SK-N-SH (cell line): ENCODE measurements at regions not wholly inside any gene's neighbourhood (a gene's known extent, or its start where the extent isn't known, plus 50 kb on each side); places are given as distances from the start of the nearest gene placed in this dataset.

Experiments used
- CTCF ChIA-PET: fragments of 300-600, 350-600 bp; formaldehyde crosslinking; extraction: SDS; loops from one replicate; lab custom pipeline; 2021; lab: Yijun Ruan, JAX
- POLR2A ChIA-PET: fragments of 350-600 bp; sonication (Branson Sonifier 250); formaldehyde crosslinking; extraction: SDS; loops from one replicate; lab custom pipeline; 2020; ENCODE audit warnings: antibody characterized with exemption, inconsistent platforms; lab: Yijun Ruan, JAX
- DNase-seq: peaks from one replicate; pipeline ENCODE4 v3.0.0; 2012
- H2AFZ ChIP-seq: fragments of 200-600 bp; sonication (generic); 2 replicates; pipeline ENCODE4 v1.8.1; 2016; ENCODE audit warnings: antibody characterized with exemption, mild to moderate bottlenecking, low read depth
- H3F3A ChIP-seq: fragments of 200-600 bp; sonication (generic); replicated peaks from 2 replicates; pipeline ENCODE3; 2016; ENCODE audit warnings: antibody characterized with exemption, mild to moderate bottlenecking; ENCODE audit not compliant: insufficient read depth
- H3K27ac ChIP-seq, 2 experiments: fragments of 200-500 bp in 1 of 2; fragments of 200-600 bp in 1 of 2; sonication (Bioruptor generic) in 1 of 2; sonication (generic), shearing (Covaris generic) in 1 of 2; 2 replicates each; pipeline versions ENCODE4 v1.5.1 to v1.6.1; 2014 to 2016; ENCODE audit warnings: low read depth in 2 of 2, inconsistent platforms in 1 of 2, low read length in 1 of 2, mild to moderate bottlenecking in 1 of 2, mixed read lengths in 1 of 2
- H3K27me3 ChIP-seq: fragments of 200-600 bp; sonication (generic), shearing (Covaris generic); 2 replicates; pipeline ENCODE4 v1.6.1; 2016; ENCODE audit warnings: mixed run types; ENCODE audit not compliant: insufficient read depth
- H3K36me3 ChIP-seq, 2 experiments: fragments of 200-500 bp in 1 of 2; fragments of 200-600 bp in 1 of 2; sonication (Bioruptor generic) in 1 of 2; sonication (generic) in 1 of 2; replicated peaks in 1 of 2; 2 replicates each; pipeline versions ENCODE3 to v1.5.1; 2014 to 2016; ENCODE audit warnings: low read length in 1 of 2, mild to moderate bottlenecking in 1 of 2; ENCODE audit not compliant: insufficient read depth in 2 of 2, control insufficient read depth in 1 of 2
- H3K4me1 ChIP-seq, 2 experiments: fragments of 200-500 bp in 1 of 2; fragments of 200-600 bp in 1 of 2; sonication (Bioruptor generic) in 1 of 2; sonication (generic), shearing (Covaris generic) in 1 of 2; 2 replicates each; pipeline versions ENCODE4 v1.5.1 to v1.6.1; 2014 to 2016; ENCODE audit warnings: low read depth in 1 of 2, low read length in 1 of 2, mixed run types in 1 of 2; ENCODE audit not compliant: insufficient read depth in 2 of 2, control insufficient read depth in 1 of 2
- H3K4me2 ChIP-seq: fragments of 200-600 bp; sonication (generic), shearing (Covaris generic); 2 replicates; pipeline ENCODE4 v1.6.1; 2017; ENCODE audit warnings: mixed run types
- H3K4me3 ChIP-seq, 2 experiments: fragments of 200-500 bp in 1 of 2; fragments of 200-600 bp in 1 of 2; sonication (Bioruptor generic) in 1 of 2; sonication (generic), shearing (Covaris generic) in 1 of 2; 2 replicates each; pipeline versions ENCODE4 v1.5.1 to v1.8.1; 2014 to 2016; ENCODE audit warnings: low read depth in 2 of 2, inconsistent platforms in 1 of 2, low read length in 1 of 2, mild to moderate bottlenecking in 1 of 2, mixed read lengths in 1 of 2, moderate library complexity in 1 of 2
- H3K79me2 ChIP-seq: fragments of 200-600 bp; sonication (generic); 2 replicates; pipeline ENCODE4 v1.8.1; 2017; ENCODE audit warnings: mild to moderate bottlenecking; ENCODE audit not compliant: insufficient read depth
- H3K9ac ChIP-seq: fragments of 200-600 bp; sonication (generic); 2 replicates; pipeline ENCODE4 v1.6.1; 2017; ENCODE audit warnings: mixed run types
- H3K9me2 ChIP-seq: fragments of 200-600 bp; sonication (generic); 2 replicates; pipeline ENCODE4 v1.6.1; 2017; ENCODE audit warnings: mixed run types
- H3K9me3 ChIP-seq: fragments of 200-600 bp; sonication (generic); 2 replicates; pipeline ENCODE4 v1.6.1; 2017; ENCODE audit warnings: mixed run types, mild to moderate bottlenecking, moderate library complexity
- H4K20me1 ChIP-seq: fragments of 200-600 bp; sonication (generic); 2 replicates; pipeline ENCODE4 v1.6.1; 2017; ENCODE audit warnings: mild to moderate bottlenecking, mixed run types; ENCODE audit not compliant: insufficient read depth
- EZH2phosphoT487 ChIP-seq: fragments of 200-600 bp; sonication (generic); IDR thresholded peaks from 2 replicates; pipeline ENCODE4 v1.6.1; 2017; ENCODE audit warnings: low read depth, mixed run types, mild to moderate bottlenecking, antibody characterized with exemption, moderate library complexity, borderline replicate concordance
- FOXJ3 ChIP-seq: sonication (generic); formaldehyde crosslinking; IDR thresholded peaks from 2 replicates; pipeline ENCODE4 v1.5.1; 2020; ENCODE audit warnings: mild to moderate bottlenecking, missing genetic modification reagents
- MXI1 ChIP-seq: IDR thresholded peaks from 2 replicates; pipeline ENCODE4 v1.6.1; 2012; ENCODE audit warnings: mild to moderate bottlenecking, low read depth, low read length, improper control_type of control experiment
- NFIC ChIP-seq: IDR thresholded peaks from 2 replicates; pipeline ENCODE4 v1.4.0; 2012; ENCODE audit warnings: borderline replicate concordance
- POLR2AphosphoS5 ChIP-seq: IDR thresholded peaks from 2 replicates; pipeline ENCODE4 v1.6.1; 2012; ENCODE audit warnings: low read depth, low read length
- RCOR1 ChIP-seq: fragments of 150-350 bp; IDR thresholded peaks from 2 replicates; pipeline ENCODE4 v1.6.1; 2017; ENCODE audit warnings: antibody characterized with exemption, low read length
- RFX5 ChIP-seq: IDR thresholded peaks from 2 replicates; pipeline ENCODE4 v1.6.1; 2012; ENCODE audit warnings: mild to moderate bottlenecking, improper control_type of control experiment, low read length
- RXRA ChIP-seq: IDR thresholded peaks from 2 replicates; pipeline ENCODE4 v1.4.0; 2012; ENCODE audit warnings: low read depth, mild to moderate bottlenecking, borderline replicate concordance
- TAF1 ChIP-seq: IDR thresholded peaks from 2 replicates; pipeline ENCODE4 v1.6.1; 2012; ENCODE audit warnings: low read depth, mild to moderate bottlenecking, low read length, moderate library complexity, borderline replicate concordance
- TEAD4 ChIP-seq: IDR thresholded peaks from 2 replicates; pipeline ENCODE4 v1.4.0; 2012; ENCODE audit warnings: mild to moderate bottlenecking, borderline replicate concordance; ENCODE audit not compliant: insufficient read depth
- YY1 ChIP-seq: IDR thresholded peaks from 2 replicates; pipeline ENCODE4 v1.4.0; 2012; ENCODE audit warnings: low read depth, mild to moderate bottlenecking
- WGBS: methylation state at CpG from one replicate; pipeline ENCODE4 v1.1.6; 2017; ENCODE audit warnings: low lambda C conversion rate; 5-methylcytosine and 5-hydroxymethylcytosine counted together
- TF ChIP-seq, protein P1 (sequence below): IDR thresholded peaks from 2 replicates; pipeline ENCODE4 v1.4.0; 2012; ENCODE audit warnings: low read depth, borderline replicate concordance
- TF ChIP-seq, protein P2 (sequence below): IDR thresholded peaks from 2 replicates; pipeline ENCODE4 v1.4.0; 2012; ENCODE audit warnings: low read depth, borderline replicate concordance
- TF ChIP-seq, protein P3 (sequence below): IDR thresholded peaks from 2 replicates; pipeline ENCODE4; 2012

DNA sequence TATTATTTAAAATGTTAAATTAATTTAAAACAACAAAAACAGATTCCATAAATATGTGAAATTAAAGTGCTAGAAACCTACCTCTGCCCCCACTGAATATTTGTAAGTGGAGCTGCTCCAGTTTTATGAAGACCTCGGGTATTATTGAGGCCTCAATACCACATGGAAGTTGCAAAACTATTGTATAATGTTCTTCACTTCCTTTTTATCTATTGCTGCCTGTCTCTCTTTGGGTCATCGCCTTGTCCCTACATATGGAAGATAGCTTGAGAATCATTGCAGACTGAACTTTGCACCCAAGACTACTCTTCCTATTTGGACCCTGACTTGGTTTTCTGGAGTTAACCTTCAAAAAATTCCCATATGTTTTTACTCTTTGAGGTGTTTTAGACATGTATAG is 212.1 kb upstream of the NETO1 start:
- H3K9me2 ChIP-seq = no peaks in the 10 kb centered on the region
- H3K27me3 ChIP-seq = no peaks in the 10 kb centered on the region
- no peaks in the 10 kb centered on the region for H3K4me1 ChIP-seq
- CTCF ChIA-PET = no interaction called here
- no peak overlapping the region for H3K4me3 ChIP-seq
- 4% methylated on average over 2 of the region's 2 CpGs for WGBS
- H2AFZ ChIP-seq = no peak overlapping the region
- H3F3A ChIP-seq = no peaks in the 10 kb centered on the region
- no peaks in the 10 kb centered on the region for H3K36me3 ChIP-seq
- no peaks in the 10 kb centered on the region for H4K20me1 ChIP-seq
- no peaks in the 10 kb centered on the region for H3K9me3 ChIP-seq
- no peak overlapping the region for H3K9ac ChIP-seq
- TF ChIP-seq RFX5 (no peak), EZH2phosphoT487 (no peak), RXRA (no peak), NFIC (no peak), FOXJ3 (no peak), TEAD4 (no peak), POLR2AphosphoS5 (no peak), YY1 (no peak), TAF1 (no peak), RCOR1 (no peak)
- TF ChIP-seq, protein P1, sequence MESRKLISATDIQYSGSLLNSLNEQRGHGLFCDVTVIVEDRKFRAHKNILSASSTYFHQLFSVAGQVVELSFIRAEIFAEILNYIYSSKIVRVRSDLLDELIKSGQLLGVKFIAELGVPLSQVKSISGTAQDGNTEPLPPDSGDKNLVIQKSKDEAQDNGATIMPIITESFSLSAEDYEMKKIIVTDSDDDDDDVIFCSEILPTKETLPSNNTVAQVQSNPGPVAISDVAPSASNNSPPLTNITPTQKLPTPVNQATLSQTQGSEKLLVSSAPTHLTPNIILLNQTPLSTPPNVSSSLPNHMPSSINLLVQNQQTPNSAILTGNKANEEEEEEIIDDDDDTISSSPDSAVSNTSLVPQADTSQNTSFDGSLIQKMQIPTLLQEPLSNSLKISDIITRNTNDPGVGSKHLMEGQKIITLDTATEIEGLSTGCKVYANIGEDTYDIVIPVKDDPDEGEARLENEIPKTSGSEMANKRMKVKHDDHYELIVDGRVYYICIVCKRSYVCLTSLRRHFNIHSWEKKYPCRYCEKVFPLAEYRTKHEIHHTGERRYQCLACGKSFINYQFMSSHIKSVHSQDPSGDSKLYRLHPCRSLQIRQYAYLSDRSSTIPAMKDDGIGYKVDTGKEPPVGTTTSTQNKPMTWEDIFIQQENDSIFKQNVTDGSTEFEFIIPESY = no peak
- TF ChIP-seq, protein P2, sequence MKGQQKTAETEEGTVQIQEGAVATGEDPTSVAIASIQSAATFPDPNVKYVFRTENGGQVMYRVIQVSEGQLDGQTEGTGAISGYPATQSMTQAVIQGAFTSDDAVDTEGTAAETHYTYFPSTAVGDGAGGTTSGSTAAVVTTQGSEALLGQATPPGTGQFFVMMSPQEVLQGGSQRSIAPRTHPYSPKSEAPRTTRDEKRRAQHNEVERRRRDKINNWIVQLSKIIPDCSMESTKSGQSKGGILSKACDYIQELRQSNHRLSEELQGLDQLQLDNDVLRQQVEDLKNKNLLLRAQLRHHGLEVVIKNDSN = no peak
- TF ChIP-seq, protein P3, sequence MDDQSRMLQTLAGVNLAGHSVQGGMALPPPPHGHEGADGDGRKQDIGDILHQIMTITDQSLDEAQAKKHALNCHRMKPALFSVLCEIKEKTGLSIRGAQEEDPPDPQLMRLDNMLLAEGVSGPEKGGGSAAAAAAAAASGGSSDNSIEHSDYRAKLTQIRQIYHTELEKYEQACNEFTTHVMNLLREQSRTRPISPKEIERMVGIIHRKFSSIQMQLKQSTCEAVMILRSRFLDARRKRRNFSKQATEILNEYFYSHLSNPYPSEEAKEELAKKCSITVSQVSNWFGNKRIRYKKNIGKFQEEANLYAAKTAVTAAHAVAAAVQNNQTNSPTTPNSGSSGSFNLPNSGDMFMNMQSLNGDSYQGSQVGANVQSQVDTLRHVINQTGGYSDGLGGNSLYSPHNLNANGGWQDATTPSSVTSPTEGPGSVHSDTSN = no peak
- TF ChIP-seq, all 33 proteins: peak for 0
- Histone ChIP-seq H3K27ac (no peak overlapping the region), H3K4me2 (no peak overlapping the region), H3K79me2 (no peaks in the 10 kb centered on the region)
- POLR2A ChIA-PET = no interaction called here
- DNase-seq = no peak

DNA sequence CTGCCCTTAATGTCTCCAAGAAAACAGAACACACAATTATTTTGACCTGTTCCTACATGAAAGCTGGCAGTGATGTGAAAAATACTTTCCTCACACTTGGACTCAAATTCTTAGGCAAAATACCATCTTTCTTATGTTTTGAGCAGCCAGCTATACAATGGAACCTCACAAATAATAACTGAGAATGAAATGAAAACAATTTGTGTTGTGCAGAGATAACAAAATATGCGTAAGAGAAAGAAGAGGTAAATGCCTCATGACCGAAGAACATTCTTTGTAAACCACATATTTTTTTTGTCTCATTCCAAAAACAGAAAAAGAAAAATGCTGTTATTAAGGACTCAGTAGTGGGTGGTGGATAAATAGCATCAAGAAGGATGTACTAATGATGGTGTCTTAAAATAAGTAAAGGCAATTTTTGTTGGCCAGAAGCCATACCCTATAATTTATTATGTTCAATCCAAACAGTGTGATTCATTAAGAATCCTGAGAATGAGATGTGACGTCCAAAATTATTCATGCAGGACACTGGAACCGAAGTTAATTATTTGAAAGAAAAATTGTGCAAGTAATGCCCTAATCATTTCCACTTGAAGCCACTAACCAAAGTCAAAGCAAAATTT is 193.0 kb upstream of the NETO1 start:
- no peaks in the 10 kb centered on the region for H4K20me1 ChIP-seq
- no peaks in the 10 kb centered on the region for H3K9me2 ChIP-seq
- no peaks in the 10 kb centered on the region for H3F3A ChIP-seq
- TF ChIP-seq, protein P3 = no peak
- no peak for TF ChIP-seq MXI1
- TF ChIP-seq, protein P2 = no peak
- H3K27me3 ChIP-seq = no peaks in the 10 kb centered on the region; the same call in 1 of the 2 replicates
- no peaks in the 10 kb centered on the region for H3K9me3 ChIP-seq
- POLR2A ChIA-PET = no interaction called here
- no peak for DNase-seq
- H3K4me2 ChIP-seq = no peak overlapping the region
- H3K79me2 ChIP-seq = no peaks in the 10 kb centered on the region
- no peak overlapping the region for H3K4me3 ChIP-seq
- H3K4me1 ChIP-seq = no peaks in the 10 kb centered on the region
- H2AFZ ChIP-seq = no peak overlapping the region
- no peak overlapping the region for H3K27ac ChIP-seq
- no peak overlapping the region for H3K9ac ChIP-seq
- no peaks in the 10 kb centered on the region for H3K36me3 ChIP-seq
- CTCF ChIA-PET = no interaction called here
- under 1% methylated on average over 4 of the region's 4 CpGs for WGBS
